ENCODE measurements at regions not wholly inside any gene's neighbourhood (a gene's known extent, or its start where the extent isn't known, plus 50 kb on each side); places are given as distances from the start of the nearest gene placed in this dataset.

DNA sequence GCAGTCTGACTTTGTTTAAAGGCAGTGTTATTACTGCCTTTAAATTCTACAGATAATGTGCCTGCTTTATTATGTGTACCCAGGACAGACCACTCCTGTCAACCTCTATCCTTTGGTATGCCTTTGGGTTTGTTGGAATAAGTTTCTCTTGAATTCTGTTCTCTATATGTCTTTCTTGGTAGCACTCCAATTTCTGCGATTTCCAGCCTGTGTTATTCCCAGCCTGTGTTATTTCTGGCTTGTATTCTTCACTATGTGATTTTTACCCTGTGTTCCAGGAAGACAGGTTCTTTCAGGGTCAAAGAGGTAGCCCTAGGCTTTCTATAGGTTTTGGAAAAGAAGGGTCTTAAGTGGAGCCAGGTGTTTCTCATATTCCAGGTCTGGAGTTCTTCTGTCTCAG, 407.4 kb upstream of the AZI2 start:
- no peaks in the 10 kb centered on the region for H3K79me2 ChIP-seq (ENCODE audit: control insufficient read depth in 1 of 2, insufficient read depth in 2 of 2, low read length in 2 of 2)
- TF ChIP-seq CEBPB (IDR thresholded peaks at IDR 0.05; ENCODE audit: low read depth, low read length) = no peak

More for the DNA sequence above, 407.4 kb upstream of the AZI2 start:
- no peak overlapping the region for H4K91ac ChIP-seq (replicated peaks; ENCODE audit: insufficient read length, low read length)
- H2AFZ ChIP-seq (ENCODE audit: low read length) = no peak overlapping the region
- H3K14ac ChIP-seq (ENCODE audit: insufficient read length) = no peak overlapping the region
- H3K27me3 ChIP-seq (replicated peaks in 1 of 4; ENCODE audit: control insufficient read depth in 3 of 4, extremely low read depth in 1 of 4, insufficient read depth in 3 of 4, low read length in 3 of 4) = no peaks in the 10 kb centered on the region
- H3K79me1 ChIP-seq (ENCODE audit: low read depth, low read length) = no peaks in the 10 kb centered on the region
- H3K27ac ChIP-seq (ENCODE audit: low read depth, low read length) = no peak overlapping the region
- no peaks in the 10 kb centered on the region for H3K23me2 ChIP-seq (ENCODE audit: low read depth, low read length)
- ChIA-PET POLR2A (ENCODE audit: partially characterized antibody) (no interaction called here), CTCF (ENCODE audit: partially characterized antibody) (interaction anchor here (1.6 kb wide), 1 partner anchor 29 kb away, joined by 6 read pairs; no protein-coding TSS in a partner anchor)
- no peak overlapping the region for H3K4me2 ChIP-seq (ENCODE audit: insufficient read depth in 1 of 2, low read depth in 2 of 2, low read length in 2 of 2)
- H3K36me3 ChIP-seq (ENCODE audit: control insufficient read depth in 2 of 4, insufficient read depth in 4 of 4, low read length in 3 of 4) = no peaks in the 10 kb centered on the region
- H3K23ac ChIP-seq (ENCODE audit: insufficient read length) = no peak overlapping the region
- H3K56ac ChIP-seq (replicated peaks; ENCODE audit: insufficient read length, low read depth, low read length) = no peak overlapping the region
- no peak overlapping the region for H2BK15ac ChIP-seq (ENCODE audit: low read length)
- no peaks in the 10 kb centered on the region for H3K4me1 ChIP-seq (replicated peaks in 1 of 4; ENCODE audit: control insufficient read depth in 3 of 4, insufficient read depth in 4 of 4, low read length in 3 of 4)
- H3K18ac ChIP-seq (ENCODE audit: extremely low read depth, low read length) = no peak overlapping the region
- FAIRE-seq = no peak
- no peak for DNase-seq (ENCODE audit: low read depth in 1 of 2, low spot score in 2 of 2)
- H3K4ac ChIP-seq (replicated peaks; ENCODE audit: insufficient read length, low read depth, low read length) = no peak overlapping the region
- H4K5ac ChIP-seq (ENCODE audit: insufficient read length, low read depth, low read length) = no peak overlapping the region
- H4K20me1 ChIP-seq (replicated peaks in 1 of 2; ENCODE audit: control insufficient read depth in 1 of 2, insufficient read depth in 2 of 2, low read length in 2 of 2) = no peaks in the 10 kb centered on the region
- no peak overlapping the region for H2BK12ac ChIP-seq (ENCODE audit: low read depth, low read length)
- H3K9me3 ChIP-seq (ENCODE audit: insufficient read depth in 2 of 2, low read depth in 1 of 2, low read length in 1 of 2) = no peaks in the 10 kb centered on the region
- H4K8ac ChIP-seq (ENCODE audit: extremely low read depth, insufficient read depth, low read length) = no peak overlapping the region
- no peak overlapping the region for H2BK20ac ChIP-seq (ENCODE audit: low read length)
- no peak overlapping the region for H2BK5ac ChIP-seq (ENCODE audit: low read depth, low read length)
- no peak overlapping the region for H3K4me3 ChIP-seq (ENCODE audit: extremely low read depth in 1 of 4, insufficient read depth in 2 of 4, low read depth in 3 of 4, low read length in 4 of 4)
- H2BK120ac ChIP-seq (replicated peaks; ENCODE audit: low read depth, low read length) = no peak overlapping the region
- H3K9ac ChIP-seq (replicated peaks in 1 of 4; ENCODE audit: extremely low read depth in 1 of 4, low read depth in 3 of 4, low read length in 3 of 4) = no peak overlapping the region
- 82% methylated on average over 1 of the region's 1 CpG; no CpG with 5 or more reads in 1 of the 2 experiments for WGBS, 2 experiments (ENCODE audit: extremely low coverage in 1 of 2, insufficient coverage in 1 of 2, insufficient read length in 1 of 2, insufficient replicate concordance in 2 of 2, low coverage in 1 of 2, low lambda C conversion rate in 2 of 2, missing lambda C conversion rate in 1 of 2)
- no peak overlapping the region for H2AK5ac ChIP-seq (ENCODE audit: low read depth, low read length)

Data from H1 (cell line).